Heart left ventricle (tissue), 13 donors: ENCODE measurements at regions not wholly inside any gene's neighbourhood (a gene's known extent, or its start where the extent isn't known, plus 50 kb on each side); places are given as distances from the start of the nearest gene placed in this dataset.

Source experiments
- CTCF ChIP-seq, 12 donors: fragments of 200-600 bp; sonication (generic) in 4 of 12; IDR thresholded peaks; one replicate each; pipeline versions ENCODE4 v1.5.0 to v1.8.0; 2018 to 2022; ENCODE audit warnings: antibody characterized with exemption in 12 of 12, mild to moderate bottlenecking in 5 of 12
- POLR2A ChIP-seq, 2 donors: fragments of 450-650 bp; IDR thresholded peaks; one replicate each; pipeline ENCODE4 v1.6.1; 2017; ENCODE audit warnings: antibody characterized with exemption in 2 of 2, mild to moderate bottlenecking in 2 of 2, moderate library complexity in 2 of 2
- donor health status: ischemic (EF 13 %, LVEDD 7.1; RV severe dilation, severe dysfunction).
- donor health status: DM: no; HTN: yes; CAD: no.
- donor health status: DM: no; HTN: no; CAD: no.
- donor health status: ischemic (EF 25% LVEDD 6.9; RV normal size, moderate dysfunction).
- donor health status: ischemic (EF 25% LVEDD 5.7; RV mildly dilated, moderate dysfunction).
- donor health status: ischemic (EF 35%, LVEDD 5.7; RV mildly dilated, moderate dysfunction).
- donor health status: nonischemic (EF 11% LVEDD 7.7; RV severe dilation, severe dysfunction).
- donor health status: DM: yes; HTN: yes; CAD: no.
- donor health status: PGD.
- donor health status: ischemic (EF 29% LVEDD 5.4; RV normal size, mild dysfunction).
- donor health status: nonischemic (EF 23%, LVEDD 6.1; RV moderate dilation, normal function).

DNA sequence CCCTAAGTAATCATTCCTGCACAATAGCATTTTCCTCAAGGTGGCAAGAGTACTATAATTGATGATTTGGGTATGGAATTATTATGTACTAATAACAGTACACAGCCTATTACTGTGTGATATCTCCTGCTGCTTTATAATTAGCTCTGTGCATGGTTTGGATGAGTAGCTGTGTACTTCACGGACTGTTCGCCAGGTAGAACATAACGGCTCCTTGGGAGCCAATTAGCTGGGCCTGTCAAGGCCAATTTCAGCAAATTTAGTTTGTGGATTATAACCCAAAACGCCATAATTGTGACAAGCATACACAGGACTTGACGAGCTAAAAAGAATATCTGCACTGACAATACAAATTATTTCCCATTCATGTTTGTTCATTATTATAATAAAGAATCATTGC is 1584.2 kb downstream of the SLITRK1 start:
- no peak for TF ChIP-seq CTCF (IDR thresholded peaks at IDR 0.05)
- no peak for TF ChIP-seq POLR2A (IDR thresholded peaks at IDR 0.05)
